Astrocyte of the cerebellum (primary cell): ENCODE measurements at regions not wholly inside any gene's neighbourhood (a gene's known extent, or its start where the extent isn't known, plus 50 kb on each side); places are given as distances from the start of the nearest gene placed in this dataset.

Source experiments
- DNase-seq: peaks from one replicate; pipeline ENCODE4 v3.0.0-alpha.2; 2011; ENCODE audit warnings: low read depth
- H3K4me3 ChIP-seq: 2 replicates; pipeline ENCODE4 v1.5.1; 2011; ENCODE audit warnings: mild to moderate bottlenecking, low read depth, low read length, moderate library complexity
- in situ Hi-C: cut with HindIII; loops from 2 replicates; pipeline ENCODE4 v1.10.0; 2017; ENCODE audit warnings: low sequenced_read_pairs
- TF ChIP-seq, protein P1 (sequence below): IDR thresholded peaks from 2 replicates; pipeline ENCODE4 v1.5.1; 2012; ENCODE audit warnings: low read length, low read depth, moderate library complexity, mild to moderate bottlenecking; ENCODE audit errors: missing control alignments

DNA sequence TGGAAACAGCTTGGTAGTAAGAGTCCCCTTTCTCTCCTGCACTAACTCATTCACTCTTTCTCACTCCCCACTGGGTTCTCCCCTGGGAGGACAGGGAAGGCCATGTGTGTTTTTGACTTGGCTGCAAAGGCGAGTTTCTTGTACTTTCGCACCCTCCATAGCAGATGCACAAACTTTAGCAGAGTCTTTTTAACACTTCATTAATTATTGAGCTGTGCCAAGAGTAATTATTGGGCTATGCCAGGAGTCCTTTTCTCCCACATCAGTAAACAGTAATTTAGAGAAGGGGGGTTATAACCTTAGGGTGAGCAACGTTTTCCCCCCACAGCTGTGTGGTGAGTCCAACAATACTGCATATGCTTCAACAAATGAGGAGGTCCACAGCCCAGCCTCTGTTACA, 224.4 kb upstream of the ATP11B start:
- H3K4me3 ChIP-seq: no peak overlapping the region
- TF ChIP-seq, protein P1, sequence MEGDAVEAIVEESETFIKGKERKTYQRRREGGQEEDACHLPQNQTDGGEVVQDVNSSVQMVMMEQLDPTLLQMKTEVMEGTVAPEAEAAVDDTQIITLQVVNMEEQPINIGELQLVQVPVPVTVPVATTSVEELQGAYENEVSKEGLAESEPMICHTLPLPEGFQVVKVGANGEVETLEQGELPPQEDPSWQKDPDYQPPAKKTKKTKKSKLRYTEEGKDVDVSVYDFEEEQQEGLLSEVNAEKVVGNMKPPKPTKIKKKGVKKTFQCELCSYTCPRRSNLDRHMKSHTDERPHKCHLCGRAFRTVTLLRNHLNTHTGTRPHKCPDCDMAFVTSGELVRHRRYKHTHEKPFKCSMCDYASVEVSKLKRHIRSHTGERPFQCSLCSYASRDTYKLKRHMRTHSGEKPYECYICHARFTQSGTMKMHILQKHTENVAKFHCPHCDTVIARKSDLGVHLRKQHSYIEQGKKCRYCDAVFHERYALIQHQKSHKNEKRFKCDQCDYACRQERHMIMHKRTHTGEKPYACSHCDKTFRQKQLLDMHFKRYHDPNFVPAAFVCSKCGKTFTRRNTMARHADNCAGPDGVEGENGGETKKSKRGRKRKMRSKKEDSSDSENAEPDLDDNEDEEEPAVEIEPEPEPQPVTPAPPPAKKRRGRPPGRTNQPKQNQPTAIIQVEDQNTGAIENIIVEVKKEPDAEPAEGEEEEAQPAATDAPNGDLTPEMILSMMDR: no peak
- in situ Hi-C loops: no loop called here

DNA sequence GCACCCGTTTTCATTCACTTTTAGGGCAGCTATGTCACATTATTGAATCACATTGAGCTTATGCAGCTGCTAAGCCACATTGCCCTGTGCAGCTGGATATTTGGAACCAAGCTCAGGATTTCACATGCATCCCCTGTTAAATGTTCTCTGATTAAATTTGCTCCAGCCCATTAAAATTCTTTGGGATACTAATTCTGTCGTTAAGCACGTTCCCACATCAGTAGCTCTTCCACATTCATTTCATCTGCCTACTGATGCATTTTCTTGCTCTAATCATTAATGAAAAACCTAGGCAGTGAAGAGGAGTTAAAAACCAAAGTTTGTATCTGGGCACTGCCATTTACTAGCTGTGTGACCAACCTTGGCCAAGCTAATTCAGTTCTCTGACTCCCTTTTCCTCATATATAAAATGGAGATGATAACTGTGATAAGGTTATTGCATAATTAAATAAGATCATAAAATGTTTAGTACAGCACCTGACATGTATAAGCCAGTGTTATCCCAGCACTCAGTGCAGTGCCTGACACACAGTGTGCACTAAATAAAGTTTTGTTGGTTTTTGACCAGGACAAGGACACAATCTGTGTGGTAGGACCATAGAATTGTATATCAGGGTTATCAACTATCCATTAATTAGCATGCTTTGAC, 222.2 kb upstream of the ATP11B start:
- in situ Hi-C loops: no loop called here
- TF ChIP-seq, protein P1: no peak
- no peak for DNase-seq
- no peak overlapping the region for H3K4me3 ChIP-seq

More for the DNA sequence above, 224.4 kb upstream of the ATP11B start:
- DNase-seq: no peak

DNA sequence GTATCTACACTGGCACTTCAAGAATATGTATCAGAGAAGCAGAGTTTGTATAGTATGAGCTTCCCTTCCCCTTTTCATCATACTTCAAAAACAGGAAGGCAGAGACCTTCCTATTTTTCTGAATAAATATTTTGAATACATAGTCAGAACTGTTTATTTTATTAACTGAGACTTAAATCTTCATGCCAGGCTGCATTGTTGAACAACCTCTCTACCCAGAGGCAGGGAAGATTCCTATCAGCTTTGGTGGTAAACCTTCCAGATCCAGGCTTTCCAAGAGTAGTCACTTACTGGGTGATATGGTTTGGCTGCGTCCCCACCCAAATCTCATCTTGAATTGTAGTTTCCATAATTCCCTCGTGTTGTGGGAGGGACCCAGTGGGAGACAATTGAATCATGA, 217.4 kb upstream of the ATP11B start:
- TF ChIP-seq, protein P1: no peak
- H3K4me3 ChIP-seq: no peak overlapping the region
- DNase-seq: no peak
- in situ Hi-C loops: no loop called here

DNA sequence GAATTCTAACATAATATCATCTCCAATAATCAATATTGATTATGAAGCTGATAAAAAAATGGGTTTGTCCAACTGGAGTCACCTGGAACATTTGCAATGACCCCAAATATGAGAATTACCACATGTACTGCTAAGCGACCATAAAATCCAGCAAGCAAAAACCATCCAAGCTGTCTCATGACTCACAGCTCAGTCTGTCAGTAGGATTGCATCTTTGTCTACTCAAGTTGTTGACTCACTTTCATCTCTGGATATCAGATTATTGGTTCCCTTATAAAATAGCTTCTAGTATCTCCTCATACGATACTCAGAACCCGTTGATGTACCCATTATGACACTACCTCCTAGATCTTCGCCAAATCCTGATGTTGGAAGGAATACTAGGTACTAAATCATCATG, 209.8 kb upstream of the ATP11B start:
- no peak overlapping the region for H3K4me3 ChIP-seq
- TF ChIP-seq, protein P1: no peak
- DNase-seq: no peak
- in situ Hi-C loops: no loop called here

DNA sequence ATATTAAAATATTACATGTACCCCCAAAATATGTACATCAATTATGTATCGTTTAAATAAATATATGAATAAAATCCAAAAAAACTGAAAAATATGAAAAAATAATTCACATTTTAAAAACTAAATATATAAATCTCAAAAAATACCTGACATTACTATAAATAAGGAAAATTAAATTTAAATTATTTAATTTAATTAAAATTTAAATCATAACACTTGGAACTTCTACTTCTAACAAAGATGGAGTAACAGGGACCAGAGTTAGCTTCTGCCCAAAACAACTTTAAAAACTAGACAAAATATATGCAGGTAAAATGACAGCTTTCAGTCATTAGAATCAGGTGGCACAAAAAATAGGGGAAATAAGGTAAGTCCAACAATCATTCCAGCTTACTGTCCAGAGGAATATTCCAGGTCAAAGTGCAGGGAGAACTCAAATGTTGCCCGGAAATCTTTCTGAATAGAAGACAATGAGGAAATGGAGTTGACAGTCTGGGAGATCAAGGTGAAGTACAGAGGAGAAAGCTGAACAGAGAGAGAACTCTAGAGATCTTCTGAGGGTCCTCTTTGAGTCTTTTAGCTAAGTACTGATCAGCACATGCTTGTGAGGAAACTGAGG, 207.7 kb upstream of the ATP11B start:
- TF ChIP-seq, protein P1: no peak

DNA sequence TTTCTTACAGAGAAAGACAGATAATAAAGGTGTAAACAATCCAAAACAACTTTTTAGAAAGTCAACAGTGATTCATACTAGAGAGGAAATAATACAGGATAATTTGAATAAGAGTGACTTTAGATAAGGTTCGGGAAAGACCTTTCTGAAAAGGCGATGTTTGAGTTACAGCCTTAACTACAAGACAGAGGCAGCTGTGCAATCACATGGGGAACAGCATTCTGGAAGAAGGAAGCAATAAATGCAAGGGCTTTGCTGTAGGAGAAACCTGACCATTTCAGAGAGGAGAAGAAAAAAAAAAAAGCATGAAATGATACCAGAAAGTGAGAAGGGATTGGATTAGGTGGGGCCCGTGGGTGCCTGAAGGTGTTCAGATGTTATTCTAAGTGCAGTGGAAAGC, 200.6 kb upstream of the ATP11B start:
- H3K4me3 ChIP-seq: no peak overlapping the region
- no peak for DNase-seq
- TF ChIP-seq, protein P1: no peak
- in situ Hi-C loops: no loop called here

More for the DNA sequence above, 207.7 kb upstream of the ATP11B start:
- no peak for DNase-seq
- in situ Hi-C loops: no loop called here
- no peak overlapping the region for H3K4me3 ChIP-seq
